H1 (cell line): ENCODE measurements at regions not wholly inside any gene's neighbourhood (a gene's known extent, or its start where the extent isn't known, plus 50 kb on each side); places are given as distances from the start of the nearest gene placed in this dataset.

Experiments used
- CTCF ChIA-PET: fragments of 300-600 bp; sonication (Branson Sonifier 250); formaldehyde crosslinking; loops from one replicate; lab custom pipeline; 2021; ENCODE audit not compliant: partially characterized antibody; lab: Charles Lee
- POLR2A ChIA-PET: fragments of 300-600 bp; sonication (Branson Sonifier 250); formaldehyde crosslinking; loops from one replicate; lab custom pipeline; 2021; ENCODE audit warnings: inconsistent platforms; ENCODE audit not compliant: partially characterized antibody; lab: Charles Lee
- DNase-seq, 2 experiments: peaks; one replicate each; pipeline versions ENCODE4 v3.0.0 to v3.0.0-alpha.2; 2010 to 2022; ENCODE audit warnings: low spot score in 2 of 2, low read depth in 1 of 2, mixed read lengths in 1 of 2
- FAIRE-seq: peaks from 2 replicates; lab custom pipeline; 2011; peaks lifted over from hg19 to GRCh38; lab: Jason Lieb, UNC
- H2AFZ ChIP-seq: 2 replicates; pipeline ENCODE4 v1.8.1; 2012; ENCODE audit warnings: low read length, inconsistent platforms
- H2AK5ac ChIP-seq: 2 replicates; pipeline ENCODE4 v1.6.1; 2013; ENCODE audit warnings: low read depth, low read length
- H2BK120ac ChIP-seq: replicated peaks from 2 replicates; pipeline ENCODE3; 2013; ENCODE audit warnings: low read depth, low read length, inconsistent platforms
- H2BK12ac ChIP-seq: 2 replicates; pipeline ENCODE4 v1.6.1; 2013; ENCODE audit warnings: low read depth, low read length
- H2BK15ac ChIP-seq: 2 replicates; pipeline ENCODE4 v1.6.1; 2013; ENCODE audit warnings: low read length
- H2BK20ac ChIP-seq: 2 replicates; pipeline ENCODE4 v1.6.1; 2013; ENCODE audit warnings: low read length
- H2BK5ac ChIP-seq: 2 replicates; pipeline ENCODE4 v1.6.1; 2013; ENCODE audit warnings: low read depth, low read length
- H3K14ac ChIP-seq: 2 replicates; pipeline ENCODE4 v1.6.1; 2013; ENCODE audit warnings: inconsistent platforms; ENCODE audit not compliant: insufficient read length
- H3K18ac ChIP-seq: 2 replicates; pipeline ENCODE4 v1.6.1; 2013; ENCODE audit warnings: low read length; ENCODE audit errors: extremely low read depth
- H3K23ac ChIP-seq: 2 replicates; pipeline ENCODE4 v1.6.1; 2013; ENCODE audit warnings: inconsistent platforms; ENCODE audit not compliant: insufficient read length
- H3K23me2 ChIP-seq: 2 replicates; pipeline ENCODE4 v1.6.1; 2013; ENCODE audit warnings: low read depth, low read length
- H3K27ac ChIP-seq: 2 replicates; pipeline ENCODE4 v1.6.1; 2011; ENCODE audit warnings: low read depth, low read length, inconsistent platforms
- H3K27me3 ChIP-seq, 4 experiments: replicated peaks in 1 of 4; 1 replicate in 1 of 4; 2 replicates in 3 of 4; pipeline versions ENCODE4 v1.6.1 to v1.8.1; 2011 to 2013; ENCODE audit warnings: low read length in 3 of 4, mild to moderate bottlenecking in 3 of 4, inconsistent platforms in 2 of 4, mixed read lengths in 2 of 4, moderate library complexity in 1 of 4; ENCODE audit not compliant: control insufficient read depth in 3 of 4, insufficient read depth in 3 of 4; ENCODE audit errors: extremely low read depth in 1 of 4
- H3K36me3 ChIP-seq, 4 experiments: 2 replicates each; pipeline versions ENCODE4 v1.6.1 to v1.8.1; 2011 to 2013; ENCODE audit warnings: mild to moderate bottlenecking in 4 of 4, low read length in 3 of 4, moderate library complexity in 2 of 4, control low read depth in 1 of 4, inconsistent platforms in 1 of 4; ENCODE audit not compliant: insufficient read depth in 4 of 4, control insufficient read depth in 2 of 4
- H3K4ac ChIP-seq: replicated peaks from 2 replicates; pipeline ENCODE3; 2013; ENCODE audit warnings: low read length, low read depth, mixed read lengths, inconsistent platforms; ENCODE audit not compliant: insufficient read length
- H3K4me1 ChIP-seq, 4 experiments: replicated peaks in 1 of 4; 1 replicate in 1 of 4; 2 replicates in 3 of 4; pipeline versions ENCODE4 v1.6.1 to v1.8.1; 2011 to 2013; ENCODE audit warnings: low read length in 3 of 4, inconsistent platforms in 2 of 4, mixed read lengths in 1 of 4; ENCODE audit not compliant: insufficient read depth in 4 of 4, control insufficient read depth in 3 of 4
- H3K4me2 ChIP-seq, 2 experiments: 2 replicates each; pipeline versions ENCODE4 v1.6.1 to v1.8.1; 2011 to 2013; ENCODE audit warnings: low read depth in 2 of 2, low read length in 2 of 2, control low read depth in 1 of 2, inconsistent platforms in 1 of 2, mild to moderate bottlenecking in 1 of 2; ENCODE audit not compliant: insufficient read depth in 1 of 2
- H3K4me3 ChIP-seq, 4 experiments: fragments of 200-600, 300-600 bp in 1 of 4; sonication (generic), shearing (Covaris generic), sonication (Bioruptor Twin) in 1 of 4; 2 replicates each; pipeline versions ENCODE4 v1.5.1 to v1.8.1; 2011 to 2016; ENCODE audit warnings: low read length in 4 of 4, low read depth in 3 of 4, control low read depth in 2 of 4, inconsistent platforms in 2 of 4, mild to moderate bottlenecking in 2 of 4, mixed read lengths in 1 of 4, moderate library complexity in 1 of 4; ENCODE audit not compliant: insufficient read depth in 2 of 4; ENCODE audit errors: extremely low read depth in 1 of 4
- H3K56ac ChIP-seq: replicated peaks from 2 replicates; pipeline ENCODE3; 2013; ENCODE audit warnings: low read depth, mild to moderate bottlenecking, mixed read lengths, low read length, inconsistent platforms; ENCODE audit not compliant: insufficient read length
- H3K79me1 ChIP-seq: 2 replicates; pipeline ENCODE4 v1.6.1; 2013; ENCODE audit warnings: low read depth, low read length, control low read depth
- H3K79me2 ChIP-seq, 2 experiments: 2 replicates each; pipeline versions ENCODE4 v1.6.1 to v1.8.1; 2012 to 2013; ENCODE audit warnings: low read length in 2 of 2, mild to moderate bottlenecking in 2 of 2, inconsistent platforms in 1 of 2; ENCODE audit not compliant: insufficient read depth in 2 of 2, control insufficient read depth in 1 of 2
- H3K9ac ChIP-seq, 4 experiments: replicated peaks in 1 of 4; 1 replicate in 1 of 4; 2 replicates in 3 of 4; pipeline versions ENCODE4 v1.6.1 to v1.8.1; 2011 to 2013; ENCODE audit warnings: low read depth in 3 of 4, low read length in 3 of 4, control low read depth in 2 of 4, mild to moderate bottlenecking in 2 of 4, moderate library complexity in 2 of 4, inconsistent platforms in 1 of 4; ENCODE audit errors: extremely low read depth in 1 of 4
- H3K9me3 ChIP-seq, 2 experiments: 2 replicates each; pipeline versions ENCODE4 v1.6.1 to v1.8.1; 2012 to 2013; ENCODE audit warnings: mild to moderate bottlenecking in 2 of 2, moderate library complexity in 2 of 2, control low read depth in 1 of 2, inconsistent platforms in 1 of 2, low read depth in 1 of 2, low read length in 1 of 2, mixed read lengths in 1 of 2; ENCODE audit not compliant: insufficient read depth in 2 of 2
- H4K20me1 ChIP-seq, 2 experiments: replicated peaks in 1 of 2; 2 replicates each; pipeline versions ENCODE3 to v1.8.1; 2011 to 2013; ENCODE audit warnings: inconsistent platforms in 2 of 2, low read length in 2 of 2, mild to moderate bottlenecking in 1 of 2; ENCODE audit not compliant: insufficient read depth in 2 of 2, control insufficient read depth in 1 of 2
- H4K5ac ChIP-seq: 2 replicates; pipeline ENCODE4 v1.6.1; 2013; ENCODE audit warnings: low read length, low read depth, mixed read lengths, inconsistent platforms; ENCODE audit not compliant: insufficient read length
- H4K8ac ChIP-seq: 2 replicates; pipeline ENCODE4 v1.8.0; 2013; ENCODE audit warnings: mild to moderate bottlenecking, moderate library complexity, low read length, inconsistent platforms; ENCODE audit not compliant: insufficient read depth; ENCODE audit errors: extremely low read depth
- H4K91ac ChIP-seq: replicated peaks from 2 replicates; pipeline ENCODE3; 2013; ENCODE audit warnings: low read length, mixed read lengths, inconsistent platforms; ENCODE audit not compliant: insufficient read length
- EP300 ChIP-seq, 2 experiments: IDR thresholded peaks; 1 replicate in 1 of 2; 2 replicates in 1 of 2; pipeline ENCODE4 v1.6.1; 2011 to 2012; ENCODE audit warnings: low read depth in 2 of 2, low read length in 2 of 2, mild to moderate bottlenecking in 2 of 2, borderline replicate concordance in 1 of 2, inconsistent platforms in 1 of 2, moderate library complexity in 1 of 2
- GABPA ChIP-seq: IDR thresholded peaks from 2 replicates; pipeline ENCODE4 v1.6.1; 2011; ENCODE audit warnings: mild to moderate bottlenecking, low read length, moderate library complexity, borderline replicate concordance; ENCODE audit not compliant: insufficient read depth
- MAFK ChIP-seq: IDR thresholded peaks from 2 replicates; pipeline ENCODE4 v1.6.1; 2012; ENCODE audit warnings: low read depth, mild to moderate bottlenecking, improper control_type of control experiment, low read length
- POU5F1 ChIP-seq: IDR thresholded peaks from 2 replicates; pipeline ENCODE4 v1.6.1; 2011; ENCODE audit warnings: low read depth, mild to moderate bottlenecking, low read length, moderate library complexity
- SP4 ChIP-seq: IDR thresholded peaks from 2 replicates; pipeline ENCODE4 v1.6.1; 2012; ENCODE audit warnings: low read length, inconsistent platforms
- TEAD4 ChIP-seq: IDR thresholded peaks from 2 replicates; pipeline ENCODE4 v1.6.1; 2012; ENCODE audit warnings: low read depth, low read length, inconsistent platforms, mixed read lengths
- WGBS, 2 experiments: shearing (Covaris generic) in 1 of 2; methylation state at CpG; one replicate each; pipeline versions ENCODE4 v1.1.6 to v1.1.7; 2013 to 2015; ENCODE audit warnings: low lambda C conversion rate in 2 of 2, mixed read lengths in 2 of 2, inconsistent platforms in 1 of 2, low coverage in 1 of 2, missing lambda C conversion rate in 1 of 2; ENCODE audit not compliant: insufficient replicate concordance in 2 of 2, insufficient coverage in 1 of 2, insufficient read length in 1 of 2; ENCODE audit errors: extremely low coverage in 1 of 2, missing lambda C conversion rate in 1 of 2; 5-methylcytosine and 5-hydroxymethylcytosine counted together
- TF ChIP-seq, protein P1 (sequence below): IDR thresholded peaks from 2 replicates; pipeline ENCODE4 v1.6.1; 2011; ENCODE audit warnings: low read length, improper control_type of control experiment

DNA sequence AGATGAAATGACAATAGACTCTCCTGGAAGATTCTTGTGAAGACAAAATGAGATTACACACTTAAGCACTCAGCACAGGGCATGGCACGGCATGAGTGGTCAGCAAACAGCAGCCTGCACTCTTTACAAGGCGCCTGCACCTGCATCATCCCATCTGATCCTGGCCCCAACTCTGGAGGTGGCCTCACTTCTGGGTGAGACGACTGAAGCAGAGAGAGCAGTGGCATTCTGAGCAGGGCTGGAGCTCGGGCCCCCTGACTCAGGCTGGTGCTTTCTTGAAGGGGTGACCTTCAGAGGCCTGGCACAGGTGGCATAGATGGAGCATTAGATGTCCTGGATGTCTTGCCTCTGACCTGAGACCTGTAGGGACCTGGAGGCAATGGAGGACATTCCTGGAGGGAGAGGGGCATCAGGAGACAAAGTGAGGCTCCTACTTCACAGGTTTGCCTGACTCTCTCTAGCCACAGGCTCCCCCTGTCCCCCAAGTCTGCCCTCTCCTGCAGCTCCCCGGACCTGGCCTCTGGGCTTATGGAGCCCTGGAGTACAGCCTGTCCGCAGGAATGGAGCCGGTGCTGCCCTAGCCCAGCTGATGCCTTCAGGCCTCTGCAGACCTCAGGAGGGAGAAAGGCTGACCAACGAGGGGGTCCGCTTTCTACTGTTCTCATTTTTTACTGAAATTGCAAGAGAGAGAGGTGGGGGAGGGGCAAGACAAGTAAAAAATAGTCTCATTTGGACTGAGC lies 65.5 kb upstream of the THY1 start:
- FAIRE-seq (no peak), DNase-seq (peak in 1 of 2 experiments; percentile 38)
- no peak overlapping the region for H3K56ac ChIP-seq
- no peak overlapping the region for H2BK15ac ChIP-seq
- H3K27ac ChIP-seq = no peak overlapping the region
- ChIA-PET POLR2A (no interaction called here), CTCF (interaction anchor here (0.7 to 9.8 kb wide), 10 partner anchors 7 to 241 kb away, joined by 3 to 160 read pairs (median 4); no protein-coding TSS in a partner anchor)
- no peaks in the 10 kb centered on the region for H3K9me3 ChIP-seq
- no peak overlapping the region; the same call in 1 of the 2 replicates for H4K8ac ChIP-seq
- H4K91ac ChIP-seq = no peak overlapping the region
- H3K23ac ChIP-seq = no peak overlapping the region
- H3K14ac ChIP-seq = no peak overlapping the region
- H3K9ac ChIP-seq = no peak overlapping the region
- H3K23me2 ChIP-seq = peaks cover 5% of the 10 kb centered on the region; the same call in 1 of the 2 replicates
- H3K4me3 ChIP-seq = no peak overlapping the region
- no peak overlapping the region for H2AFZ ChIP-seq
- H2BK120ac ChIP-seq = no peak overlapping the region
- no peak overlapping the region for H3K4ac ChIP-seq
- no peaks in the 10 kb centered on the region for H3K36me3 ChIP-seq
- H4K20me1 ChIP-seq = peaks cover 0 to 4% of the 10 kb centered on the region in 2 experiments
- no peak overlapping the region for H3K18ac ChIP-seq
- TF ChIP-seq GABPA (no peak), SP4 (no peak), MAFK (no peak), POU5F1 (no peak), EP300 (IDR thresholded peaks at IDR 0.05; ENCODE audit: borderline replicate concordance in 1 of 2, low read depth in 2 of 2, low read length in 2 of 2) (no peak), TEAD4 (no peak)
- TF ChIP-seq, protein P1, sequence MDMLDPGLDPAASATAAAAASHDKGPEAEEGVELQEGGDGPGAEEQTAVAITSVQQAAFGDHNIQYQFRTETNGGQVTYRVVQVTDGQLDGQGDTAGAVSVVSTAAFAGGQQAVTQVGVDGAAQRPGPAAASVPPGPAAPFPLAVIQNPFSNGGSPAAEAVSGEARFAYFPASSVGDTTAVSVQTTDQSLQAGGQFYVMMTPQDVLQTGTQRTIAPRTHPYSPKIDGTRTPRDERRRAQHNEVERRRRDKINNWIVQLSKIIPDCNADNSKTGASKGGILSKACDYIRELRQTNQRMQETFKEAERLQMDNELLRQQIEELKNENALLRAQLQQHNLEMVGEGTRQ = no peak
- no peak overlapping the region for H4K5ac ChIP-seq
- no peak overlapping the region for H2BK12ac ChIP-seq
- no peak overlapping the region for H3K4me2 ChIP-seq
- H3K79me2 ChIP-seq = no peaks in the 10 kb centered on the region
- no peaks in the 10 kb centered on the region for H3K4me1 ChIP-seq
- no peak overlapping the region for H2BK5ac ChIP-seq
- WGBS, 2 experiments = 86% methylated on average over 9 of the region's 9 CpGs; no CpG with 5 or more reads in 1 of the 2 experiments
- no peak overlapping the region for H2BK20ac ChIP-seq
- H2AK5ac ChIP-seq = no peak overlapping the region
- H3K27me3 ChIP-seq = 0 out of 7 replicates have a peak, but pooled peaks cover 0 to 3% (median 0%) of the 10 kb centered on the region in 4 experiments
- H3K79me1 ChIP-seq = no peaks in the 10 kb centered on the region
